ENCODE measurements at regions not wholly inside any gene's neighbourhood (a gene's known extent, or its start where the extent isn't known, plus 50 kb on each side); places are given as distances from the start of the nearest gene placed in this dataset.

DNA sequence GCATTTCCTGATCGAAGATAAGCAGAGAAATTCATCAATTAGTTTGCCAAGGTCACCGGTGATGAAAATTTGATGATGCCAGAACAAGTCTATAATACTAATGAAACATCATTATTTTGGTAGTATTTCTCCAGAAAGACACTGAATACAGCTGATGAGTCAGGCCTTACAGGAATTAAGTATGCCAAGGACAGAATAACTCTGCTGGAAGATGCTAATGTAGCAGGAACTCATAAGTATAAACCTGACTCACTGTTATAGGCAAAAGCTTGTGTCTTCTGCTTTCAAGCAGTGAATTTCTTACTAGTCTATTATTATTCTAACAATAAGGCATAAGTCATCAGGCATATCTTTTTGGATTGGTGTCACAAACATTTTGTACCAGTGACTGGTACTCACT, 1825.1 kb upstream of the IGFBP7 start:
- Histone ChIP-seq H3K27me3 (no peaks in the 10 kb centered on the region), H3K36me3 (no peaks in the 10 kb centered on the region), H3K4me3 (no peak overlapping the region), H3K4me1 (no peaks in the 10 kb centered on the region), H3K27ac (no peak overlapping the region), H3K9me3 (no peaks in the 10 kb centered on the region)
- no peak for DNase-seq
- TF ChIP-seq EP300 (IDR thresholded peaks at IDR 0.05) = no peak
- TF ChIP-seq POLR2AphosphoS5 (IDR thresholded peaks at IDR 0.05) = no peak
- TF ChIP-seq, protein P1, sequence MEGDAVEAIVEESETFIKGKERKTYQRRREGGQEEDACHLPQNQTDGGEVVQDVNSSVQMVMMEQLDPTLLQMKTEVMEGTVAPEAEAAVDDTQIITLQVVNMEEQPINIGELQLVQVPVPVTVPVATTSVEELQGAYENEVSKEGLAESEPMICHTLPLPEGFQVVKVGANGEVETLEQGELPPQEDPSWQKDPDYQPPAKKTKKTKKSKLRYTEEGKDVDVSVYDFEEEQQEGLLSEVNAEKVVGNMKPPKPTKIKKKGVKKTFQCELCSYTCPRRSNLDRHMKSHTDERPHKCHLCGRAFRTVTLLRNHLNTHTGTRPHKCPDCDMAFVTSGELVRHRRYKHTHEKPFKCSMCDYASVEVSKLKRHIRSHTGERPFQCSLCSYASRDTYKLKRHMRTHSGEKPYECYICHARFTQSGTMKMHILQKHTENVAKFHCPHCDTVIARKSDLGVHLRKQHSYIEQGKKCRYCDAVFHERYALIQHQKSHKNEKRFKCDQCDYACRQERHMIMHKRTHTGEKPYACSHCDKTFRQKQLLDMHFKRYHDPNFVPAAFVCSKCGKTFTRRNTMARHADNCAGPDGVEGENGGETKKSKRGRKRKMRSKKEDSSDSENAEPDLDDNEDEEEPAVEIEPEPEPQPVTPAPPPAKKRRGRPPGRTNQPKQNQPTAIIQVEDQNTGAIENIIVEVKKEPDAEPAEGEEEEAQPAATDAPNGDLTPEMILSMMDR (IDR thresholded peaks at IDR 0.05) = no peak
- TF ChIP-seq POLR2A (IDR thresholded peaks at IDR 0.05) = no peak
- 88% methylated on average over 2 of the region's 2 CpGs for WGBS, 2 donors
- ATAC-seq (ENCODE audit: low FRiP score in 2 of 2) = no peak

DNA sequence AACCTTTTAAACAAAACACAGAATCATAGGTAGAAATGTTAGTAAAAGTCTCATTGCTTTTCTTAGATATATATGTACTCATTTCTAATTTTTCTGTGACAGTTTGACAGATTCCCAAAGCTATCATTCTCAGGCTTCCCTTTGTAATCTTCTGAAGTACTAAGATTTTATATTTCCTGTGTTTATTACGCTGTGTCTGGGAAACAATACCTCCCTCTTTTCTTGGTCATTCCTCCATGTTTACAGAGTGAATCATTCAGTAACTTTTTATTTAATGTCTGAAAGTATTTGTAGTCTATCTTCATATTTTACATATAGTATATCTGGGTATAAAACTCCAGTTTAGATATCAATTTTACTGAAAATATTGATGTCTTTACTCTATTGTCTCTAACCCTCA, 1826.3 kb upstream of the IGFBP7 start:
- 56 to 58% methylated on average over 1 of the region's 1 CpG for WGBS, 2 donors
- no peak for DNase-seq
- Histone ChIP-seq H3K9me3 (no peaks in the 10 kb centered on the region), H3K4me3 (no peak overlapping the region), H3K27ac (no peak overlapping the region), H3K27me3 (no peaks in the 10 kb centered on the region), H3K4me1 (no peaks in the 10 kb centered on the region), H3K36me3 (no peaks in the 10 kb centered on the region)
- TF ChIP-seq, protein P1 (IDR thresholded peaks at IDR 0.05) = no peak
- no peak for TF ChIP-seq POLR2AphosphoS5 (IDR thresholded peaks at IDR 0.05)
- no peak for TF ChIP-seq POLR2A (IDR thresholded peaks at IDR 0.05)
- no peak for TF ChIP-seq EP300 (IDR thresholded peaks at IDR 0.05)
- no peak for ATAC-seq (ENCODE audit: low FRiP score in 2 of 2)

DNA sequence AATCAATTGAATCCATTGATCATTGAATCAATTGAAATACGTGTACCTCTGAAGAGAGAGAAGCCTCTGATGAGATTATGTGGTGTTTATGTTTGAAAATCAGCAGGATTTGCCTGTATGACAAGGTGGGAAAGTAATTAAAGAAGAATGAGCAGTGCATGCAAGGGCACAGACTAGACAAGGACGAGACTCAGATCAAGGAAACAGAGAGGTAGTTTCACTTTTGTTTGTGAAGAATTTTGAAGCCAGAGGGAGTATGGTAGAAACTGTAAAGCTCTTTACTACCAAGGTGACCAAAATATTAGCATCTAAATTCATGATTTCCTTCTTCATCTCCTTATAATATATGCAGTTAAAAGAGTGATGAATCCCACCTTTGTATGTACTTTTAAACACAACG, 1830.0 kb upstream of the IGFBP7 start:
- no peaks in the 10 kb centered on the region for H3K9me3 ChIP-seq
- no peaks in the 10 kb centered on the region for H3K4me1 ChIP-seq
- DNase-seq = no peak
- H3K36me3 ChIP-seq = no peaks in the 10 kb centered on the region
- no peak overlapping the region for H3K4me3 ChIP-seq
- ATAC-seq (ENCODE audit: low FRiP score in 2 of 2) = no peak
- 51 to 67% methylated on average over 3 of the region's 3 CpGs for WGBS, 2 donors
- TF ChIP-seq EP300 (IDR thresholded peaks at IDR 0.05) = no peak
- TF ChIP-seq POLR2A (IDR thresholded peaks at IDR 0.05) = no peak
- TF ChIP-seq, protein P1 (IDR thresholded peaks at IDR 0.05) = no peak
- TF ChIP-seq POLR2AphosphoS5 (IDR thresholded peaks at IDR 0.05) = no peak
- no peak overlapping the region for H3K27ac ChIP-seq
- H3K27me3 ChIP-seq = no peaks in the 10 kb centered on the region

GRCh38 chr4:58941286-58941685, 1831.1 kb upstream of the IGFBP7 start:
- ATAC-seq (ENCODE audit: low FRiP score in 2 of 2) = no peak
- H3K4me1 ChIP-seq = no peaks in the 10 kb centered on the region
- WGBS, 2 donors = 68 to 74% methylated on average over 1 of the region's 1 CpG
- no peak overlapping the region for H3K4me3 ChIP-seq
- TF ChIP-seq POLR2AphosphoS5 (IDR thresholded peaks at IDR 0.05) (no peak), POLR2A (IDR thresholded peaks at IDR 0.05) (no peak), EP300 (IDR thresholded peaks at IDR 0.05) (no peak)
- H3K9me3 ChIP-seq = no peaks in the 10 kb centered on the region
- H3K27me3 ChIP-seq = no peaks in the 10 kb centered on the region
- H3K27ac ChIP-seq = no peak overlapping the region
- DNase-seq = no peak
- H3K36me3 ChIP-seq = no peaks in the 10 kb centered on the region

GRCh38 chr4:58953575-58953974, 1843.4 kb upstream of the IGFBP7 start:
- no peaks in the 10 kb centered on the region for H3K4me1 ChIP-seq
- H3K9me3 ChIP-seq = no peaks in the 10 kb centered on the region
- H3K27me3 ChIP-seq = no peaks in the 10 kb centered on the region
- TF ChIP-seq POLR2AphosphoS5 (IDR thresholded peaks at IDR 0.05) (no peak), POLR2A (IDR thresholded peaks at IDR 0.05) (no peak)
- H3K27ac ChIP-seq = no peak overlapping the region
- no peaks in the 10 kb centered on the region for H3K36me3 ChIP-seq
- WGBS, 2 donors = 51 to 67% methylated on average over 2 of the region's 2 CpGs
- no peak overlapping the region for H3K4me3 ChIP-seq
- DNase-seq (no peak), ATAC-seq (ENCODE audit: low FRiP score in 2 of 2) (no peak)

- Histone ChIP-seq H3K4me1 (no peaks in the 10 kb centered on the region), H3K27ac (no peak overlapping the region), H3K36me3 (no peaks in the 10 kb centered on the region), H3K4me3 (no peak overlapping the region), H3K9me3 (no peaks in the 10 kb centered on the region), H3K27me3 (no peaks in the 10 kb centered on the region)
- ATAC-seq (ENCODE audit: low FRiP score in 2 of 2) = no peak
- no peak for DNase-seq
- WGBS, 2 donors = 70 to 74% methylated on average over 4 of the region's 4 CpGs
- TF ChIP-seq EP300 (IDR thresholded peaks at IDR 0.05) = no peak
- no peak for TF ChIP-seq POLR2A (IDR thresholded peaks at IDR 0.05)
- no peak for TF ChIP-seq POLR2AphosphoS5 (IDR thresholded peaks at IDR 0.05)
- TF ChIP-seq, protein P1 (IDR thresholded peaks at IDR 0.05) = no peak
Observed at GRCh38 chr4:58957711-58958110, 1847.5 kb upstream of the IGFBP7 start.

Data from upper lobe of left lung (tissue), 6 donors.